Tibial nerve (tissue), 3 donors: ENCODE measurements at regions not wholly inside any gene's neighbourhood (a gene's known extent, or its start where the extent isn't known, plus 50 kb on each side); places are given as distances from the start of the nearest gene placed in this dataset.

Source experiments
- CTCF ChIP-seq, 5 experiments: fragments of 200-600 bp in 3 of 5; fragments of 450-650 bp in 2 of 5; sonication (generic) in 3 of 5; IDR thresholded peaks; one replicate each; pipeline ENCODE4 v1.5.1; 2016 to 2019; ENCODE audit warnings: antibody characterized with exemption in 5 of 5, mild to moderate bottlenecking in 3 of 5, moderate library complexity in 2 of 5
- POLR2A ChIP-seq, 2 donors: fragments of 450-650 bp; IDR thresholded peaks; one replicate each; pipeline ENCODE4 v1.6.1; 2017; ENCODE audit warnings: antibody characterized with exemption in 2 of 2, mild to moderate bottlenecking in 2 of 2, moderate library complexity in 2 of 2

- TF ChIP-seq CTCF (IDR thresholded peaks at IDR 0.05): no peak
- TF ChIP-seq POLR2A (IDR thresholded peaks at IDR 0.05): no peak
These were observed 108.0 kb upstream of the TMTC1 start for GRCh38 chr12:29891792-29892191.
